GM12878 (cell line): ENCODE measurements at regions not wholly inside any gene's neighbourhood (a gene's known extent, or its start where the extent isn't known, plus 50 kb on each side); places are given as distances from the start of the nearest gene placed in this dataset.
"Not testable (repeated sequence)": the region's sequence is repeated elsewhere in the genome, so short reads cannot be mapped to it uniquely, and the experiment has no call there.

Source experiments
- ATAC-seq: fragments of 200-7000 bp; cut with Tn5 transposase; 3 replicates; pipeline ENCODE4 v1.9.1; 2020; ENCODE audit warnings: mild to moderate bottlenecking, moderate library complexity
- BruUV-seq: library from RNA; stranded (reverse); fragments of 400-500 nt; replicated peaks from 2 replicates; lab custom pipeline; 2021; lab: Mats Ljungman, UMichigan
- CTCF ChIA-PET: fragments of 300-600 bp; sonication (Branson Sonifier 250); formaldehyde crosslinking; extraction: SDS; loops from one replicate; lab custom pipeline; 2021; ENCODE audit warnings: inconsistent platforms; lab: Yijun Ruan, JAX
- POLR2A ChIA-PET: fragments of 350-600 bp; formaldehyde crosslinking; extraction: SDS; loops from one replicate; lab custom pipeline; 2021; ENCODE audit warnings: inconsistent platforms; lab: Charles Lee
- RAD21 ChIA-PET: fragments of 300-600 bp; sonication (Branson Sonifier 250); formaldehyde crosslinking; loops from one replicate; lab custom pipeline; 2023; ENCODE audit warnings: antibody characterized with exemption; ENCODE audit not compliant: unreplicated experiment; lab: Charles Lee
- SMC1A ChIA-PET: fragments of 300-600 bp; sonication (Branson Sonifier 250); formaldehyde crosslinking; loops from one replicate; lab custom pipeline; 2023; ENCODE audit not compliant: unreplicated experiment, uncharacterized antibody; lab: Charles Lee
- DNase-seq: peaks from one replicate; pipeline ENCODE4 v3.0.0-alpha.2; 2011; ENCODE audit warnings: low read depth, low spot score
- FAIRE-seq: peaks from 3 replicates; lab custom pipeline; 2011; peaks lifted over from hg19 to GRCh38; lab: Jason Lieb, UNC
- H2AFZ ChIP-seq: 2 replicates; pipeline ENCODE4 v1.6.0; 2011; ENCODE audit warnings: low read depth, low read length, control low read depth; ENCODE audit not compliant: control insufficient read depth
- H3K27ac ChIP-seq: 2 replicates; pipeline ENCODE4 v1.5.1; 2011; ENCODE audit warnings: control low read depth; ENCODE audit not compliant: control insufficient read depth, insufficient read depth
- H3K27me3 ChIP-seq, 2 experiments: replicated peaks in 1 of 2; 2 replicates each; pipeline versions ENCODE4 v1.6.0 to v1.6.1; 2011; ENCODE audit warnings: low read length in 1 of 2; ENCODE audit not compliant: control insufficient read depth in 2 of 2, insufficient read depth in 2 of 2
- H3K36me3 ChIP-seq, 2 experiments: 2 replicates each; pipeline ENCODE4 v1.5.1; 2011; ENCODE audit warnings: low read length in 1 of 2; ENCODE audit not compliant: control insufficient read depth in 2 of 2, insufficient read depth in 2 of 2
- H3K4me1 ChIP-seq: 2 replicates; pipeline ENCODE4 v1.6.1; 2011; ENCODE audit warnings: mild to moderate bottlenecking, low read length, moderate library complexity, mixed read lengths; ENCODE audit not compliant: control insufficient read depth, insufficient read depth
- H3K4me2 ChIP-seq: 2 replicates; pipeline ENCODE4 v1.6.0; 2011; ENCODE audit warnings: control low read depth; ENCODE audit not compliant: control insufficient read depth, insufficient read depth
- H3K4me3 ChIP-seq: fragments of 200-600 bp; sonication (generic); 2 replicates; pipeline ENCODE4 v1.5.1; 2016
- H3K79me2 ChIP-seq: 2 replicates; pipeline ENCODE4 v1.6.0; 2011; ENCODE audit warnings: low read length; ENCODE audit not compliant: control insufficient read depth, insufficient read depth
- H3K9ac ChIP-seq: 2 replicates; pipeline ENCODE4 v1.8.0; 2011; ENCODE audit warnings: low read length, control low read depth, mixed read lengths; ENCODE audit not compliant: control insufficient read depth, insufficient read depth
- H3K9me3 ChIP-seq: replicated peaks from 3 replicates; pipeline ENCODE4 v1.5.1; 2011; ENCODE audit warnings: mild to moderate bottlenecking, low read length; ENCODE audit not compliant: control insufficient read depth, insufficient read depth
- H4K20me1 ChIP-seq: 2 replicates; pipeline ENCODE4 v1.6.0; 2011; ENCODE audit not compliant: control insufficient read depth, insufficient read depth
- ATF3 ChIP-seq: IDR thresholded peaks from 2 replicates; pipeline ENCODE4 v1.6.1; 2011; ENCODE audit warnings: low read depth, mild to moderate bottlenecking, low read length, moderate library complexity, borderline replicate concordance; ENCODE audit errors: extremely low read depth
- BCL11A ChIP-seq: IDR thresholded peaks from 2 replicates; pipeline ENCODE4 v1.6.1; 2011; ENCODE audit warnings: low read depth, low read length
- BMI1 ChIP-seq: fragments of 450-650 bp; IDR thresholded peaks from 2 replicates; pipeline ENCODE4 v1.6.1; 2016; ENCODE audit warnings: mild to moderate bottlenecking, moderate library complexity, borderline replicate concordance
- BRCA1 ChIP-seq: IDR thresholded peaks from 2 replicates; pipeline ENCODE4 v1.6.1; 2011; ENCODE audit warnings: low read depth, low read length, improper control_type of control experiment
- CBFB ChIP-seq: IDR thresholded peaks from 2 replicates; pipeline ENCODE4 v1.6.1; 2016; ENCODE audit warnings: antibody characterized with exemption, low read depth
- CHD1 ChIP-seq: IDR thresholded peaks from 2 replicates; pipeline ENCODE4 v1.6.1; 2012; ENCODE audit warnings: low read depth, low read length, improper control_type of control experiment
- EED ChIP-seq: sonication (generic); IDR thresholded peaks from 2 replicates; pipeline ENCODE4 v1.6.1; 2016; ENCODE audit warnings: antibody characterized with exemption, low read depth
- IRF3 ChIP-seq: fragments of 450-650 bp; IDR thresholded peaks from 2 replicates; pipeline ENCODE4 v1.6.1; 2014; ENCODE audit warnings: mild to moderate bottlenecking
- IRF4 ChIP-seq: IDR thresholded peaks from 2 replicates; pipeline ENCODE4 v1.6.1; 2011; ENCODE audit warnings: low read depth, low read length
- NFXL1 ChIP-seq: fragments of 450-650 bp; IDR thresholded peaks from 2 replicates; pipeline ENCODE4 v1.6.1; 2017; ENCODE audit warnings: antibody characterized with exemption, mild to moderate bottlenecking, borderline replicate concordance
- PKNOX1 ChIP-seq: fragments of 450-650 bp; IDR thresholded peaks from 2 replicates; pipeline ENCODE4 v1.6.1; 2016; ENCODE audit warnings: mild to moderate bottlenecking
- RBBP5 ChIP-seq: fragments of 200-600 bp; sonication (generic); conservative IDR thresholded peaks from 2 replicates; pipeline ENCODE4 v1.6.1; 2016
- SIX5 ChIP-seq: IDR thresholded peaks from 2 replicates; pipeline ENCODE4 v1.6.1; 2011; ENCODE audit warnings: mild to moderate bottlenecking, low read depth, low read length, moderate library complexity; ENCODE audit not compliant: severe bottlenecking
- SREBF1 ChIP-seq: IDR thresholded peaks from 2 replicates; pipeline ENCODE4 v1.6.1; 2012; ENCODE audit warnings: mild to moderate bottlenecking, low read length
- SUZ12 ChIP-seq: fragments of 200-600 bp; sonication (generic); IDR thresholded peaks from one replicate; pipeline ENCODE4 v1.6.1; 2018; ENCODE audit warnings: antibody characterized with exemption, mild to moderate bottlenecking; ENCODE audit not compliant: unreplicated experiment
- TARDBP ChIP-seq: IDR thresholded peaks from 2 replicates; pipeline ENCODE4 v1.6.1; 2016; ENCODE audit warnings: borderline replicate concordance
- ZNF207 ChIP-seq: fragments of 450-650 bp; IDR thresholded peaks from 2 replicates; pipeline ENCODE4 v1.6.1; 2014; ENCODE audit warnings: antibody characterized with exemption, mild to moderate bottlenecking, borderline replicate concordance
- ZNF217 ChIP-seq: fragments of 450-650 bp; IDR thresholded peaks from 2 replicates; pipeline ENCODE4 v1.6.1; 2017; ENCODE audit warnings: antibody characterized with exemption, mild to moderate bottlenecking
- ZNF622 ChIP-seq: fragments of 450-650 bp; IDR thresholded peaks from 2 replicates; pipeline ENCODE4 v1.6.1; 2017; ENCODE audit warnings: mild to moderate bottlenecking, inconsistent platforms
- WGBS: methylation state at CpG from one replicate; pipeline ENCODE4 v1.1.6; 2016; ENCODE audit warnings: low lambda C conversion rate; ENCODE audit not compliant: insufficient replicate concordance, insufficient coverage; ENCODE audit errors: missing lambda C conversion rate; 5-methylcytosine and 5-hydroxymethylcytosine counted together
- in situ Hi-C: fragments of 300-500 bp; cut with MboI; formaldehyde crosslinking; loops from 9 replicates; pipeline ENCODE4 v1.14.3; 2018; ENCODE audit warnings: mixed read lengths
- intact Hi-C: fragments of 100-400 bp; cut with micrococcal nuclease; formaldehyde crosslinking; loops from one replicate; pipeline ENCODE4 v1.14.2; 2022; ENCODE audit not compliant: unreplicated experiment

DNA sequence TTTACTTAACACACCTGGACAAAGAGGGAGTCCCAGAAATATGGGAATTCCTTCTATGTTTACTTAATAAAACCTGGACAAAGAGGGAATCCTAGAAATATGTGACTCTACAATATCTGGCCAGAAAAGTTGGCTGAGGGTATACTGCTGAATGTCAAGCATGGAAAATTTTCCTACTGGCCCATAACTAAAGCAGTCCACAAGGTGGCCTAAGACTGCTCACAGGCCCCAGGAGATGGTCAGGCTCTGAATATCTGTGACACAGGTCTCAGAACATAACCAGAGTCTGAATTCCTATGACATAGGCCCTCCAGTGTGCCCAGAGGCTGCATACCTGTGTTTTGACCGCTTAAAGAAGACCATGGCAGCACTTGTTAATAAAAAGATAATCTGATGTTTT, 578.2 kb upstream of the NRSN1 start:
- TF ChIP-seq RBBP5 (no peak), BMI1 (no peak), ZNF207 (no peak), ATF3 (no peak), EED (no peak), IRF4 (no peak), CBFB (no peak), IRF3 (no peak), CHD1 (no peak), SREBF1 (no peak), PKNOX1 (no peak), TARDBP (no peak), SUZ12 (no peak), BRCA1 (no peak), NFXL1 (no peak), ZNF622 (no peak), ZNF217 (no peak), BCL11A (no peak), SIX5 (no peak)
- no peaks in the 10 kb centered on the region for H3K36me3 ChIP-seq
- H3K4me3 ChIP-seq, result no peak overlapping the region
- no peak overlapping the region for H3K4me2 ChIP-seq
- H3K79me2 ChIP-seq, result no peaks in the 10 kb centered on the region
- H4K20me1 ChIP-seq, result no peaks in the 10 kb centered on the region
- intact Hi-C loops, result no loop called here
- no peak overlapping the region for H2AFZ ChIP-seq
- no peaks in the 10 kb centered on the region for H3K4me1 ChIP-seq
- in situ Hi-C loops, result no loop called here
- no peak overlapping the region for H3K9ac ChIP-seq
- no peak overlapping the region for H3K27ac ChIP-seq
- WGBS, result 0% methylated on average over 1 of the region's 1 CpG
- ATAC-seq (no peak), DNase-seq (no peak), FAIRE-seq (no peak)
- H3K27me3 ChIP-seq, result no peaks in the 10 kb centered on the region
- ChIA-PET CTCF (no interaction called here), POLR2A (interaction anchor here (0.6 kb wide), 1 partner anchor 45 kb away, joined by 3 read pairs; no protein-coding TSS in a partner anchor), RAD21 (no interaction called here), SMC1A (no interaction called here)
- no peaks in the 10 kb centered on the region for H3K9me3 ChIP-seq
- no TSS peak for BruUV-seq

GRCh38 chr6:23554953-23555352, 571.1 kb upstream of the NRSN1 start:
- RAD21 ChIA-PET, H3K36me3 ChIP-seq, H4K20me1 ChIP-seq, H3K4me1 ChIP-seq, H3K4me2 ChIP-seq, in situ Hi-C loops, ATAC-seq, H3K27me3 ChIP-seq, BruUV-seq, H2AFZ ChIP-seq, H3K9ac ChIP-seq, H3K4me3 ChIP-seq, SMC1A ChIA-PET, H3K27ac ChIP-seq, H3K79me2 ChIP-seq, DNase-seq, H3K9me3 ChIP-seq, POLR2A ChIA-PET, CTCF ChIA-PET, FAIRE-seq, intact Hi-C loops: not testable (repeated sequence)
- WGBS, result 20% methylated on average over 1 of the region's 1 CpG
